ENCODE measurements at regions not wholly inside any gene's neighbourhood (a gene's known extent, or its start where the extent isn't known, plus 50 kb on each side); places are given as distances from the start of the nearest gene placed in this dataset.

DNA sequence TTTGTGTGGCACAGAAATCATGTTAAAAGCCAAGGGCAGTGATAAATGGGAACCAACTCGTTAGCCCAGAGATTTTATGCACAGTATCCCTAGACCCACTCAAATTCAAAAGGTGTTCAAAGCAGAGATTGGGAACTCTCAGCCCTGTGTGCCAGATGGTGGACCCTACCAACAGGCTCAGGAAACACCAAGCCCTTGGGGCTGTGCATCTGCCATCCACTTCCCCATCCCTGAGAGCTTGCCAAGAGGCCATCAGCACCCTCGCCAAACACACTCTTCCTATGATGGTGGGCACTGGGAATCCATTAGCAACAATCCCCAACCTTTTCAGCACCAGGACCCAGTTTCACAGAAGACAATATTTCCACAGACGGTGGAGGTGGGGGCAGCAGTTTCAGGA, 194.2 kb upstream of the NFIA start:
- no peak for TF ChIP-seq POLR2A (IDR thresholded peaks at IDR 0.05)
- TF ChIP-seq, protein P1, sequence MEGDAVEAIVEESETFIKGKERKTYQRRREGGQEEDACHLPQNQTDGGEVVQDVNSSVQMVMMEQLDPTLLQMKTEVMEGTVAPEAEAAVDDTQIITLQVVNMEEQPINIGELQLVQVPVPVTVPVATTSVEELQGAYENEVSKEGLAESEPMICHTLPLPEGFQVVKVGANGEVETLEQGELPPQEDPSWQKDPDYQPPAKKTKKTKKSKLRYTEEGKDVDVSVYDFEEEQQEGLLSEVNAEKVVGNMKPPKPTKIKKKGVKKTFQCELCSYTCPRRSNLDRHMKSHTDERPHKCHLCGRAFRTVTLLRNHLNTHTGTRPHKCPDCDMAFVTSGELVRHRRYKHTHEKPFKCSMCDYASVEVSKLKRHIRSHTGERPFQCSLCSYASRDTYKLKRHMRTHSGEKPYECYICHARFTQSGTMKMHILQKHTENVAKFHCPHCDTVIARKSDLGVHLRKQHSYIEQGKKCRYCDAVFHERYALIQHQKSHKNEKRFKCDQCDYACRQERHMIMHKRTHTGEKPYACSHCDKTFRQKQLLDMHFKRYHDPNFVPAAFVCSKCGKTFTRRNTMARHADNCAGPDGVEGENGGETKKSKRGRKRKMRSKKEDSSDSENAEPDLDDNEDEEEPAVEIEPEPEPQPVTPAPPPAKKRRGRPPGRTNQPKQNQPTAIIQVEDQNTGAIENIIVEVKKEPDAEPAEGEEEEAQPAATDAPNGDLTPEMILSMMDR (IDR thresholded peaks at IDR 0.05) = no peak

Data from thyroid gland (tissue), 4 donors.